ENCODE measurements at regions not wholly inside any gene's neighbourhood (a gene's known extent, or its start where the extent isn't known, plus 50 kb on each side); places are given as distances from the start of the nearest gene placed in this dataset.

DNA sequence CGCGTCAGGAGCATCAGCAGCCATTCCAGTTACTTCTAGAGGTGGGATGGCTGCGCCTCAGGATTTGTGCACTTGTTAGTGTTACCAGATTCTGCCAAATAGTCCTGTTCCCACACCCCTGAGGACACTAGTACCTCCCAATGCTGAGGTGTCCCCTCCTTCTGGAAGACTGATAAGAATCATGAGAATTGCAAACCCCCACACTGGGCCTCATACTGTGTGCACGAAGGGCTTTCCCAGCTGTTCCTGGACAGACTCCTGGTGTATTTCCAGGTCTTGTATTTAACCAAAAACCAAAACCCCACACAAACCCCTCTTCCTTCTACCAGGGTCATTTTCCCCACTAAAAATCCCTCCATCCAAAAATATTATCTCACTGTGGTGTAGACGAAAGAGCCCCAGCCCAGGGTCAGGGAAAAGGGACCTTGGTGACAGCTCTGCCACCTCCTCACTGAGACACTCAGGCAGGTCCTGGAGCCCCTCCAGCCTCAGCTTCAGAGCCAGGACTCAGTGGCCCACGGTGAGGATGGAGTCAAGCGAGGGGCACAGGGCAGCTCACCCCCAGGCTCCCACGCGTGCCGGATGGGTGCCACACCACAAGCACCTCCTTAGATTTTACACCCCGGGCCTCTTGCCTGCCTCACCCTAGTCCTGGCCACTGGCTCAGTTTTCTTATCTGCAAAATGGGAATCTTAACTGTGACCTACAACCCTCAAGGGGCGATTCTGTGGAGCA is 131.4 kb upstream of the RUNX3 start:
- no peak for FAIRE-seq
- no peak for DNase-seq (ENCODE audit: low spot score)

DNA sequence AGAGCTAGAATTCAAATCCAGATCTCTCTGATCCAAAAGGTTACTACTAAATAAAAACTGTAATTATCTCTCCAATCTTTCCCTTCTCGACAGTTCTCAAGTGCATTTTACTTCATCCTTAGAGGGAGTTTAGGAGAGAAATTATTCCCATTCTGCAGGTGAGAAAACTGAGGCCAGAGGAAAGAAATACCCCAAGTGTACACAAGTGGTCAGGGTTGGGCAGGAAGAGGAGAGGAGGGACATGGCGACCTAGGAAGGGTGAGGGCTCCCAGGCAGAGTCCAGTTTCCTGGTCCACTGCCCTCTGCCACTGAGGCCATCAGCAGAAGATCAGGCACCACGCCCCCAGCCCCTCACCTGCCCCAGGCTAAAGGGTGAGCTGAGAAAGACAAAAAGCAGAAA is 127.1 kb upstream of the RUNX3 start:
- no peak for FAIRE-seq
- no peak for DNase-seq (ENCODE audit: low spot score)

DNA sequence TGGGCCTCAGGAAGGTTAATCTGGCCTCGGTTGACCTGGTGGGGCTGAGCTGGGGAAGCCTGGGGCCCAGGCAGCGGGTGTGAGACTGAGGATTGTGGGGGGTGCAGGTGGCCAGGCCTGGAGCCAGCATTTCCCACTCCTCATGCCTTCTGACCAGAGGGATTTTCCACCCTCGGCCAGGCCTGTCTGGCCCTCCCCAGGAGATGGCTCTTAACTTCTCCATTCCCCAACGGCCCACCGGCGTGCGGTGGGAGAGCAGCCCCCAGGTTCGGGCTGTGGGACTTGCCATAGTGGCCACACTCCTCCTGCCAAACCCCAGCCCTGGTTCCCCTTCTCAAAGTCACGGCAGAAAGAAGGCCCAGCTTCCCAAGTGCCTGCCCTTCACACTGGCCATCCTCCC is 126.5 kb upstream of the RUNX3 start:
- no peak for FAIRE-seq

DNA sequence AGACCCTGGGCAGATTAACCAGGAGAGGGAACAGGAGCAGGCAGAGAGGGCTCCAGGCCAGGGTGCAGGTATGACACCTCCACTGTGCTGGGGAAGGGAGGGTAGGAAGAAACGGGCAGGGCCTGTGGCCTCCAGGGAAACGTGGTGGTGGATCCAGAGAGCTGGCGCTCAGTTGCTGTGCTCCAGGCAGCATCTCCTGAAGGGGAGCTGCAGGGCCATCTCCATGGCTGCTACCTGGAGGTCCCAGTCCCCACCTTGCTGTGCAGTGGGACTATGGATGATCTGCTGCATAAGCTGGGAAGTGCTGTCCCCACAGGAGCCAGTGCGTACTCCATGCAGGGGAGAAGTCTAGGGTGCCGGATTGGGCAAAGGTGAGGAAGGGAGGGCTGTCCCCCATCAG is 125.9 kb upstream of the RUNX3 start:
- FAIRE-seq (no peak), DNase-seq (ENCODE audit: low spot score) (no peak)

More for the DNA sequence above, 126.5 kb upstream of the RUNX3 start:
- no peak for DNase-seq (ENCODE audit: low spot score)

DNA sequence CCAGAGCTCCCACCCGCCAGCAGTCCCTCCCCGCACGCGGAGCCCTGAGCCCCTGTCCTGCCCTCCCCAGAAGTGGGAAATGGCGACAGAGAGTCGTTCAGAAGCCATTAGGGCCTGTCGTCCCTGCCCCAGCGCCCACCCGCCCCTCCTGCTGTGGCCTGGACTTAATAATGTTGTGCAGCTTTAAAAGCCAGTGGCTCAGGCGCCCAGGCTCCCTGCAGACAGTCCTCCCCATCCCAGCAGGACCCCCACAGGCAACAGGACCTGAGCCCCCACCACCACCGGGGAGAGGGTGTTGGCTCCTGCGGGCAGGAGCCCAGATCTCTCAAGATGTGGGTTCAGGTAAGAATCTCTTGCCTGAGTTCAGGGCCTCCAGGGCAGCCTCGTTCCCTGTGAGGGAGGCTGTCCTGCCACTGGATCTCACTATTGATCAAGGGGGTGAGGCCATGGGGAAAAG is 125.3 kb upstream of the RUNX3 start:
- no peak for FAIRE-seq
- no peak for DNase-seq (ENCODE audit: low spot score)

DNA sequence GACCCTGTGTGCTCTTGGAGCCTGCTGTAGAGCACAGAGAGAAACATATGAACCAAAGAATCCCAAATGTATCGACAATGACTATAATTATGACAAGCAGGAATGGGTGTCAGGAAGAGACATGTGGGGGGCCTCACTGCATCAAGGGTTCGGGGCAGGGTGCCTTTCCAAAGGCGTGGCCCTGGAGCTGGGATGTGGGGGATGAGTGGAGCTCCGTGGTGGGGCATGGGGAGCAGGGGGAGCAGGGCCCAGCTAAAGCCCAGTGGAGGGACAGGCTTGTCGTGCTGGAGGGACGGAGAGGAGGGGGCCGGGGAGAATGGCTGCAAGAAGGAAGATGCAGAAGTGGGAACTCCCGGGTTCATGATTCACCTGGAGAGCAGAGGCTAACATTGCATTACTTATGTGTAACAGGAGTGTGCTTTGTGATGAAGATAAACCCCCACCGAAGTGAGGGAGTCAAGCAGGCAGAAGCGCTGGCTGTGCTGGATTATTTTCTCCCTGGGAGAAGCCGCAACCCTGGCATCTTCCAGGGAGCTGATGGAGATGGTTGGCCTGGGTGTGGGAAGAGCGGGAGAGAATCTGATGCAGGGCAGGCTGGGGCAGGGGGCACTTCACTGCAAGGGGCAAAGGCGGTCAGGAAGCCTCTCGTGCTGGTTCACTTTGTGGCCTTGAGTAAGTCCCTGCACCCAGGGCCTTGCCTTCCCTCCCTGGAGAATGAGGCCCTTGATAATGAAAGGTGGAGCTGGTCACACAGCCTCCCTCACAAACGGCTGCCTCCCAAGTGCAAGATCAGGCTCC is 124.6 kb upstream of the RUNX3 start:
- no peak for DNase-seq (ENCODE audit: low spot score)
- FAIRE-seq = no peak

DNA sequence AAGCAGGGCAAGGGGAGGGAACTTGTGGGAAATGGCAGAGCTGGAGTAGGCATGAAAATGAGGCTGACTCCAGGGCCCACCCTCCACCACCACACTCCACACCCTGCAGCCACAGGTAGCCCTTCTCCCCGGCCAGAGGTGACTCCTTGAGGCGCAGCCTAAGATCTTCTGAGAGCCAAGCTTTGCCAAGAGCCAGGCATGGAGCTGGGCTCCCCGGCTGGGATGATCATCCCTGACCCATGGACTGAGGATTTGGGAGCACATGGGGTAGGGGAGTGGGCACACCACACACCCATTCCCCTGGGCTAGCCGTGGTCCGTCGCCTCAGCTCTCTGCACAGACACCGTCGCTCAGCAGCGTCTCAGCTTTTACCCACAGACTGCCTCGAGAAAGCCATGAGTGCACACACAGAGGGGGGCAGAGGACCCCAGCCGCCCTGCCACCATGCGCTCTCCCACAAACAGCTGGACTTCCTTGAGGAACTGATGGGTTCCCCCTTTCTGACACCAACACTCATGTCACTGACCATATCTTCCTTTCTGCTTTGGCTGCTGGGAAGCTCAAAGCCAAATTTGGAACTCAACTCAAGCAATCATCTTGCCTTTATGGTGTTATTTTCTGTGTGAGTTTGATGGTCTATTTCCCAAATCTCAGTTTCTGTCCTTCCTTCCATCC is 123.6 kb upstream of the RUNX3 start:
- DNase-seq (ENCODE audit: low spot score) = no peak
- FAIRE-seq = no peak

DNA sequence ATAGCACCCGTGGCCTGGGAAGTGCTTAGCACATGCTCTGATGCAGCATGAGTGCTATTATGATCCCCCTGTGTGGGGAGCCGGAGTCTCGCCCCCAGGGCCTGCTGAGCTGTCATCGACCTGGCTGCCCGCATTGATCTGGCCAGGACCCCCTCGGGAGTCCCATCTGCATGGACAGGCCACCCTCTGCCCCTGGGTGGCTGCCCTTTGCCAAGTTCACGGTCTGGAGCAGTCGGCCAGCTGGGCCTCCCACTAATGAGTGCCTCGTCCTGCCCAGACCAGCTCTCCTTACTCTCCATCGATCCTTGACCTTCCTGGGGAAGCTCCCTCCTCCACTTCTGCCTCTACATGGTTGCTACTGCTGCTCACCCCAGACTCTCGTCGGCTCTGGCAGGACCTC is 121.8 kb upstream of the RUNX3 start:
- FAIRE-seq = no peak

DNA sequence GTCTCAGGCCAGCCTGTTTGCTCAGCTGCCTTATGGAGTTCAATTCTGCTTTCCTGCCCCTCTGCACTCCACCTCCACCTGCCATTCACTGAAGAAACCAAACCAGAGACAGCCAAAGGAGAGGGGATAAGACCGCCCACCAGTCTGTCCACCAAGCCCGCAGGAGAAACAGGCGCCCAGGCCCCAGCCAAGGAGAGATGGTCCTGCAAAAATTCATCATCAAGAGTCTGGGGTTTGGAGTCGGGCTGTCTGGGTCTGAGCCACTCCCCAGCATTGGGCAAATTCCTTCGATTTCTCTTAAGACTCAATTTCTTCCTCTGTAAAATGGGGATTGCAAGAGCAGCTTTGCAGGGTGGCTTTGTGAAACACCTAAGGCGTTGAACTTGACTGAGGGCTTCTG is 121.4 kb upstream of the RUNX3 start:
- no peak for DNase-seq (ENCODE audit: low spot score)
- FAIRE-seq = no peak

More for the DNA sequence above, 121.8 kb upstream of the RUNX3 start:
- no peak for DNase-seq (ENCODE audit: low spot score)

DNA sequence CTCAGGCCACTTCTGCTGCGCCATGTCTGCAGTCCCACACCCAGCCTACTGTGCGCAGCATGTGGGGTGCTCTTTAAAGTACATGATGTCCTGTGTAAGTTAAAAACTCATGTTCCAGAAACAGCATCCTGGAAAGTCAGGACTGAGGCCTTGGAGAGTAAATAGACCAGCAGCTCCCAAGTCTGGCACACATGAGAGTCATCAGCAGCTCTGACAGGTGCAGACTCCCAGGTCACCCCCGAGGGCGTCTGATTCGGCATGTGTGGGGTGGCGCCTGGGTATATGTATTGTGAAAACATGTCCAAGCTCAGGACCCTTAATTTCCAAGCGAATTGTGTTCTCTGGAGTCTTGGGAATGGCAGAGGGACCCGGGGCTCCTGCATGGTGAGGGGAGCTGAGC is 120.1 kb upstream of the RUNX3 start:
- FAIRE-seq (no peak), DNase-seq (ENCODE audit: low spot score) (no peak)

DNA sequence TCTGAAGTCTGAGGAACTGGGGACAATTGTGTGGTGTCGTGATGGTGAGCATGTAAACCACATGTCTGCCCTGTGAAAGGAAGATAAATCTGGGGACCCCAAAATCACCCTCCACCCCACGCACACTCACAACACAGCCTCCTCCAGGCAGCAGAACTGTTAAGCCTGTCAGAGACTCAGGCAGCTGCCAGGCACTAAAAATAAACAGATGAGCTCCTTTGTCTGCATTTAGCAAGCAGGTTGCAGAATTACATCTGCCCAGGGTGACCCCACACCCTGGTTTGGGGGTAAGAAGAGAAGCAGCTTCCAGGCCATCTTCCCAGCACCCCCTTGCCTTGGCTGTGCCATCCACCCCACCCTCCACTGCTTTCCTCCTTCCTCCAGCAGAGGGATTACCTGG is 119.1 kb upstream of the RUNX3 start:
- DNase-seq (ENCODE audit: low spot score) (no peak), FAIRE-seq (no peak)

DNA sequence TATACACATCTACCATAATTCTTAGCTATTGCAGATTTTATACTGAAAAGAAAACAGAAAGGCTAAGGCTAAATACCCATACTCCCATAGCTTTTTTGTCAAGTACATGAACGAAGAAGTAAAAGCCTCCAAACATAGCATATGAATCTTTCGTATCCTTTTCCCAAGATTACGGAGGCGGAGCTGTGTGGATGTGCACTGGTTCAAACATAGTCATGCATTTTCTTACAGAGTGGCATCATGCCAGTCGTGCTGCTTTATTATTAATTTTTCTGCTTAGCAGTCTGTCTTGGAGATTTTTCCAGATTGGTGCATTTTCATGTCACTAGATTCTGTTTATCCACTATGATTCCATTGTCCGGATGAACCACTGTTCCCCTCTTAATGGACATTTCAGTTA is 118.7 kb upstream of the RUNX3 start:
- DNase-seq (ENCODE audit: low spot score) (no peak), FAIRE-seq (no peak)

DNA sequence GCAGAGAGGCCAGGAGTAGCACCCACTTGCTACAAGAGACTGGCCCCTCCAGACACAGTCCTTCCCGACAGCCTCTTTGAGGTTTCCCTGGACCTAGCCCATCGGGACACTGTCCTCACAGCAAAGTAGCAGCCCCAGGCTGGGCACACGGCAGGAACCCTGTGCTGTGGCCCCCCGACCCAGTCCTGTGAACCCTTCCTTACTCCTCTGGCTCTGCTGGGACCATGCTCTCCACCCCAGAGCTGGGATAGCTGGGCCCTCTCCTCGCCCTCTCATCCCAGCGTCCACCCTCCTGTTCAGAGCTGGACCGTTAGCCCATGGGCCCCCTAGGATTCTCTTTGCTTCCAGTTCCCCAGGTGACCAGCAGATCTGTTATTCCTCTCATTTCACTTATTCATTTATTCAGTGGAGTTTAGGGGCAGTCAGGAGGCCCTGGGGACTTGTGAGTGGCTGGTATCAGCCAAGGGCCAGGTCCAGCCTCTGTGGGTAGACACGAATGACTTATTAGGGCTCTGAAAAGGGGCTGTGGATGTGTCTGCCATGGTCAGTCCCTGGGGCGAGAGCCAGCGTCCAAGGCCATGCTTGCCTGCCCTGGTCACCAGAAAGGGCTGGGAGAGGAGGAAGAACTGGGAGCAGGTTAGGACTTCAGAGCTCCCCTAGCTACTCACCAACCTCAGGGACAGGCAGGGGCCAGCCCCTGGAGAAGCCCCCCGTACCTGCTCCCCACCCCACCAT is 117.6 kb upstream of the RUNX3 start:
- no peak for DNase-seq (ENCODE audit: low spot score)
- no peak for FAIRE-seq

DNA sequence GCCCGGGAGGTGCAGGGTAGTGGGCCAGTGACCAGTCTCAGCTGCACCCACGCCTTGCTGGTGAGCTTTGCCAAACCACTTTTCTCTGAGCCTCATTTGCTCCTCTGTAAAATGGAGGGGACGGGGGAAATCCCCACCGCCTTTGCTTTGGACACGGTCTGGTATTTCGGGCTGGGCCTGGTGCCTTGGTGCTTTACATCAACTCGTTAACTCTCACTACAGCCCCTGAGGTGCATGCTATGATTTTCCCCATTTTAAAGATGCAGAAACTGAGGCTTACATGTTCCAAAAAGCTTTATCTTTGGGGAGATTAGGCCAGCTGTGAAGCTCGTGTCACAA is 116.1 kb upstream of the RUNX3 start:
- DNase-seq (ENCODE audit: low spot score) (no peak), FAIRE-seq (no peak)

DNA sequence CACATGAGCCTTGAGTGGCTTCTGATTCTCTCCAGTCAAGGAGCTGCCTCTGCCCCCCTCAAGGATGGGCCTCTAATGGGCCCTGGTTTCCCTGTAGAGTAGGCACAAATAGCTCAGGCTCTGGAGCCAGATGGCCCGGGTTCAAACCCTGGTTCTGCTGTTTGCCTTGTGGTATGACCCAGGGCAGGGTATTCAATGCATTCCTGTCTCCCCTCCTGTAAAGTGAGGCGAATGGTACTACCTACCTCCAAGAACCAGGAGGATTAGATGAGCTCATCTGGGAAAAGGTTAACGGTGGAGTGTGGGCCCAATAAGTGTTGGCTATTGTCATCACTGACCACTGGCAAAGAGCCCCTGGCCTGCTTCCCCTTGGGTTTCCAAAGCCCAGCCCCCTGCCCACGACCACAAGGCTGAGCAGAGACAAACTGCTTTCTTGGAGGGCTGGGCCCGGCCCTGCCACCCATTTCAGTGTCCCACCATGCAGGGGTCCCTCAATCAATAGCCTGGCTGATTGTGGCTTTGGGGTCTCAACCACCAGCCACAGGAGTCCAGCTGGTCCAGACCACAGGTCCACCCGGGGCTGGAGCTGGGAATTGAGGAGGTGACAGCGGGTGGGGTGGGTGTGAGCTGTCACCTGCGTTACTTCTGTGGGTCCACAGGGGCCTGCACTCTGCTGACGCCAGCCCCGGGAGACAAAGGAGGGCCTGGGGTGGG is 115.6 kb upstream of the RUNX3 start:
- FAIRE-seq = no peak
- no peak for DNase-seq (ENCODE audit: low spot score)

DNA sequence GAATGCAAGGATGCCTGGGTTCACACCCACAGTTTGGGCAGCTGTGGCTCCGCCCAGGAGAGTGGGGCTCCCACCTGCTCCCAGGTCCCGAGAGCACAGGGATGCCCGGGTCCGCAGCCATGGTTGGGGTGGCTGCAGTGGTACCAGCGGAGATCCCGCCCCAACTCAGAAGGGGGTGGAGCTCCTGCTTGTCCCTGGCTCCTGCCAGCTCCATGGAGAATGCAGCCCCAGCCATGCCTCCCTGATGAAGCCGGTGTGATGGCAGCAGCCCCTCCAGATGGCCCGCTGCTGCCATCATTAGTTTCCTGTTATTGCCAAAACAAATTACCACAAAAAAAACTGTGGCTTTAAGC is 113.1 kb upstream of the RUNX3 start:
- DNase-seq (ENCODE audit: low spot score) (no peak), FAIRE-seq (no peak)

DNA sequence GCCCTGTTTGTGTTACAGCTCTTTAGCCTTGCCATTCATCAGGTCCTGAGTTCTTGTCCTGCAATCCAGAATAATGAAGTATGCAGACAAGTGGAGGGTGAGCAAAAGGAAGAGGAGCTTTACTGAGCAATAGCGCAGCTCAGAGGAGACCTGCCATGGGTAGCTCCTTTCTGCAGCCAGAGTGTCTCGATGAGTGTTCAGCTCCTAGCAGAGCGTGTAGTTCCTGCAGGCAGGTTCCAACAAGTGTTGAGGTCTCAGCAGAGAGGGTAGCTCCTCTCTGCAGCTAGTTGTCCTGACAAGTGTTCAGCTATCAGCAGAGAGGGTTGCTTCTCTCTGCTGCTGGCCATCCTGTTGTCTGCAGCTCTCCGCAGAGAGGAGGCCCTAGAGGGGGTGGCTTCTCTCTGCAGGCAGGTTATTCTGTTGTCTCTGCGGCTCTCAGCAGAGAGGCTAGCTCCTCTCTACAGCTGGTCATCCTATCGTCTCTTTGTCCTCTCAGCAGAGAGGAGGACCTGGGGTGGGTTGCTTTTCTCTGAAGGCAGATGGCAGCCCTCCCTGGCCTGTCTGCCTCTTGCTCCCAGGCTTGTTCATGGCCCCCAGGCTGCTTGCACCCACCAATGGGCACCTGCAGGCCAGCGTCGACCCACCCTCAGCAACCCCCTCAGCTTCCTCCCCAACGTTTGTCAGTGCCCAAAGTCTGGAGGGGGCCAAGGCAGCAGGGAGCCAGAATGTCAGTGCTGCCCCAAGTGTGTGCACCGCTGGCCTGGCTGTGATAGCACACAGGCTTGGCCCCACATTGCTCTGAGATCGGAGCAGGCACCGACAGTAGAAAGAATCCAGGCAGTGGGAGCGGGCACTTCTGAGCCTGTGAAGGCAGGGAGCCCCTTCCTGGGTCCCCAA is 112.5 kb upstream of the RUNX3 start:
- FAIRE-seq = no peak

DNA sequence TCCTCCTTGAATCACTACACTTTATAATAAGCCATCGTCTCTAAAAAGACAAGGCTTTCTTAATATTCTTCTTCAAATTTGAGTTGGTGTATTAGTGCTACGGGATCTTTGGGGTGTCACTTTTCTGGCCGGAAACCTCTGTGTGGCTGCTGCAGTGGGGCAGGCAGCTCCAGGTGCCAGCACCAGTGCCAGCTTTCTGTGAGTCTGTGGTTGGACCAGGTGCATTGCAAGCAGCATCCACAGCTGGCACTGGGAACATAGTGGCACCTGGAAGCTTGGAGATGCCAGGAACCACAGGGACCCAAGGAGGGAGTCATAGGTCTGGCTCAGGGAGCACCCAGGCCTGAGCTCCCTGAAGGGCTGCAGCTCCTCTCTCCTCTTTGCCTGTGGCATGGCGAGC is 111.8 kb upstream of the RUNX3 start:
- FAIRE-seq = no peak

More for the DNA sequence above, 112.5 kb upstream of the RUNX3 start:
- no peak for DNase-seq (ENCODE audit: low spot score)

DNA sequence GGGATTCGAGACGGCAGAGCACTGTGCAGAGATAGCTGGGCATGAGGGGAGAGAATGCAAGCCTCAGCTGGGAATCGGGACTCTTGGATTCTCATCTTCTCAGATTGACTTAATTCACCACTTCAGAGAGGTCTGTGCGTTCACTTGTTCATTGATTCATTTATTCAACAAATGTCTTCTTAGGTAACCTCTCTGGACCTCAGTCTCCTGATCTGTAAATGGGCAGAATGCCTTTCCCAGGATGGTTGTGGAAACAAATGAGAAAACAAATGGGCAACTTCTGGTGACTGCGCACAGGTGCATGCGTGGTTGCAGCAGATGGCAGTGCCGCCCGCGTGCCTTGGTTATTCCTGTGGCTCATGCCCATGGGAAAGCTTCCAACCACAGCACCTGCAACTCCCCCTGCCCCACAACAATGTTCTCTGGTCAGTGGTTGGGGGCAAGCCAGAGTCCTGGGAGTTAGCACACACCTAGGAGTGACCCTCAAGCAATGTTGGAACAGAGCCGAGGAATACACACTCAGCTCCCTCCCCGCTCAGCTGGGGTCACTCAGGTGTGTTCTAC is 110.1 kb upstream of the RUNX3 start:
- DNase-seq (ENCODE audit: low spot score) = no peak

More for the DNA sequence above, 111.8 kb upstream of the RUNX3 start:
- no peak for DNase-seq (ENCODE audit: low spot score)

DNA sequence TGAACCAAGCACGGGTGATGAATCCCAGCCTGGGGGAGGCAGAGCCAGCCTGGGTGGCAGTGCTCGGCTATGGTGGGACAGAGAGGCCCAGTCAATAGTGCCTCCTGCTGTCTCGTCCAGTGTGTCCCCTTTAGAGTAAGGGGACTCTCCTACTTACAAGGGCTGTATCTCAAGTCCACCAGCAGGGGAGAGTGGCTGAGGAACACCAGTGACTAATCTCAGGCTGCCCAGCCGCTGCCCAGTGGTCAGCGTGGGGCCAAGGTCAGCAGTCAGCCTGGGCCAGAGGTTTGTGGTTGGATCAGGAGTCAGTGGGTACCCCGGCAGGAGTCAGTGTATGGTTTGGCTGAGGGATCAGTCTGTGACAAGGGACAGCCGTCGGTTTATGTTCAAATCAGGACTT is 109.2 kb upstream of the RUNX3 start:
- DNase-seq (ENCODE audit: low spot score) (no peak), FAIRE-seq (no peak)

More for the DNA sequence above, 110.1 kb upstream of the RUNX3 start:
- no peak for FAIRE-seq
